NCI-H510A treated with DMSO at 0.1 percent for 48 hours (cell line): ENCODE measurements at regions not wholly inside any gene's neighbourhood (a gene's known extent, or its start where the extent isn't known, plus 50 kb on each side); places are given as distances from the start of the nearest gene placed in this dataset.
A peak's percentile ranks its signal among the peaks of the same experiment; 100 is the strongest.
"Not testable (repeated sequence)": the region's sequence is repeated elsewhere in the genome, so short reads cannot be mapped to it uniquely, and the experiment has no call there.

ENCODE experiments used
- DNase-seq: peaks from one replicate; lab custom pipeline; 2025; lab: John Stamatoyannopoulos, UW

DNA sequence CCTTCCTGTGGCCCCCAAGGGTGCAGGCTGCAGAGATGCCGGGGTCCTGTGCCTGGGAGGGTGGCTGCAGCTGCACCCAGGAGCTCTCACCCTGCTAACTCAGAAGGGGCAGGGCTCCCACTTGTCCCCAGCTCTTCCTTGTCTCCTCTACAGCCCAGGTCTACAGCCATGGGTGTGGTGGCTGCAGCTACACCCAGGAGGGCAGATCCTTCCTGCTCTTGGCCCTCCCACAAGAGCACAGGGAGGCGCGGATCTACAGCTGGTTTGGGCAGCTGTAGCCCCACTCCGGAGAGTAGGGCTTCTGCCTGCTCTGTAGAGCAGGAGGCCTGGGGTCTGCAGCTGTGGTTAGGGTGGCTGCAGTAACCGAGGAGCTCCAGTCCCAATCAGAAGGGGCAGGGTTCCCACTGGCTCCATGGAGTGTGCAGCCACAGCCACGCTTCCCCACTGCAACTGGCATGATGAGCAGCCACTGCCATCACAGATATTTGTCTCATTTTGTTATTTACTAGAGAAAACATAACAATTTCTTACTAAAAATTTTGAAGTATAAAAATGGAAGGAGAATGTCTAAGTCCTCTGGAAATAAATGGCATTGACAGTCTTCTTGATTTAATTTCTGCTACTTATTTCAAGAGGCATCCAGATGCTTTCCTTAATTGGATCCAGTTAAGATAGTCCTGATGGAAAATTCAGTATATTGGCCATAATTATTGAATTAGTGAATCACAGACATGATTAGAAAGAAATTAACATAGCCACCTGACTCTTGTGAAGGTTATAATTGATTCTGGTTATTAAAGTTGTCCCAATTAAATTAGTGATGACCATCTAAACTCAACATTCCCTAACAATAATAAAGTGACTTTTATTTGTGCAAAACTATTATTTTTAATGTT, 233.6 kb downstream of the KCNE4 start:
- DNase-seq: no peak

DNA sequence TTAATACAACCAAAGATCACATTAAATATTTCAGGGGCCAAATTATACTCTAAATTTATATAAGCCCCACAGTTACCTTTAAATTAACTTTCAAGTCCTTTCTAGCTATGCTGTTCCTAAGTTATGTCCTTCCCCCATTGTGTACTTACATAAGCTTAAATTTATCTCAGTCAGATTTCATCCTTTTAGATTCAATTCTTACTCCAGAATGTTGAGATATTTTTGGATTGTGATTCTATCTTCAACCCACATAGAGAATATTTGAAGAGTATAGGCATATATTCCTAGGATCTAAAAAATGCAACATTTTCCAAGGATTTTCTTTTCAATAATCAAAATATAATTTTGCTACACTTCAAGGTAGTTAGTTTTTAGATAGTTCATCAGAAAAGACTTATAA, 242.8 kb downstream of the KCNE4 start:
- no peak for DNase-seq

- DNase-seq: no peak
These were observed 245.8 kb downstream of the KCNE4 start for GRCh38 chr2:223297788-223298187.

- not testable (repeated sequence) for DNase-seq
These were observed 246.3 kb downstream of the KCNE4 start for GRCh38 chr2:223298329-223298728.

GRCh38 chr2:223300326-223300725, 248.3 kb downstream of the KCNE4 start:
- DNase-seq: no peak

GRCh38 chr2:223306371-223306770, 254.4 kb downstream of the KCNE4 start:
- no peak for DNase-seq

- DNase-seq: no peak
These were observed 260.1 kb downstream of the KCNE4 start for GRCh38 chr2:223311889-223312680.

DNA sequence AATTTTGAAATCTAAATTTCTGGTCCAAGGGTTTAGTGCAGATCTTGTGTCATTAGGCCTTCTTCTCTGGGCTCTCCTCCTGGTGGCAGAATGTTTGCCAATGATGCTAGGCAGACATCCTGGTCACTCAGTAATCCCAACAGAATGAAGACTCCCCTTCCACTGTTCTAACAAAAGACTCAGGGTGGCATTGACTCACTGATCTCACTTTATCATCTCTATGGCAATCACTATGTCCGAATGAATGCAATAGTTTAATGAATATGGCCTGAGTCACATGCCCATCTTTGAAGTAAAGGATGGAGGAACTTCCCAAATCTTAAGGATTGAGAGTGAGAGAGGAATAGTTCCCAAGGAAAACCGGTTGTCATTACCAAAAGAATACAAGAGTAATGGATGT, 261.1 kb downstream of the KCNE4 start:
- DNase-seq: no peak

DNA sequence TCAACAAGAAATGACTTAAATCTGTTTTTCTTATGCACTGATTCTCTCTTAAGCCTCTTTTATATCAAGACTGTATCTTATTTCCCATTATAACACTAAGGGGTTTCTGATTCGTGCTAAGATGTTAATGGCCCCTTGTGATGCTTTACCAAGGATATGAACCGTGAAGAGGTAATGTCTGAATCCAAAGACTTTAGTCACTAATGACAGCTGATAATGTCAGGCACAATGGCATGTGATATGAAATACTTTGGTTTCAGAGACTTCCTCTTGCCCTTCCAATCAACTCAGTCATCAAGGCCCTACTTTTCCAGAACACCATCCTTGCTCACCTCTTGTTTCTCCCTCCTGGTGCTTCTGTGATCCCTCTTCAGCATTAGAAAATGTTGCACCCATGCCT, 262.8 kb downstream of the KCNE4 start:
- DNase-seq: no peak

- no peak for DNase-seq
These were observed 263.8 kb downstream of the KCNE4 start for GRCh38 chr2:223315813-223316212.

DNA sequence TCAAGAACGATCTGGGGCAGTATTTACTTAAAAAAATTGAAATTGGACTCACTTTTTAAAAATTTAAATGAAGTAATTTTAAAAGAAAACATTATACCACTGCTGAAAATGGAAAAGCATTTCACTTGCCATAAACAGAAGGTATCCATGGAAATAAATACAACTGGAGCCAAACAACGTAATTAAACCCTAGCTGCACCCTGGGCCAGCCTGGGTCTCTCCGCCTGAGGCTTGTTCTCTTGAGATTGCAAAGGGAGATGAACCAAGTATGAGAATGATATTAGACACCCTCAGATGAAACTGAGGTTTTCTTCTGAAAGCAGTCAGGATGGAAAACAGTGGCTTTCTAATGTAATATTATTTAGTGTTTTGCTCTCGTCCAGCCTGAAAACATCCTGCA, 264.4 kb downstream of the KCNE4 start:
- DNase-seq: no peak

- no peak for DNase-seq
These were observed 267.6 kb downstream of the KCNE4 start for GRCh38 chr2:223319601-223320000.

GRCh38 chr2:223324402-223324801, 272.4 kb downstream of the KCNE4 start:
- DNase-seq: no peak

GRCh38 chr2:223328578-223328977, 273.6 kb downstream of the SCG2 start:
- DNase-seq: no peak

GRCh38 chr2:223330747-223331146, 271.4 kb downstream of the SCG2 start:
- not testable (repeated sequence) for DNase-seq

DNA sequence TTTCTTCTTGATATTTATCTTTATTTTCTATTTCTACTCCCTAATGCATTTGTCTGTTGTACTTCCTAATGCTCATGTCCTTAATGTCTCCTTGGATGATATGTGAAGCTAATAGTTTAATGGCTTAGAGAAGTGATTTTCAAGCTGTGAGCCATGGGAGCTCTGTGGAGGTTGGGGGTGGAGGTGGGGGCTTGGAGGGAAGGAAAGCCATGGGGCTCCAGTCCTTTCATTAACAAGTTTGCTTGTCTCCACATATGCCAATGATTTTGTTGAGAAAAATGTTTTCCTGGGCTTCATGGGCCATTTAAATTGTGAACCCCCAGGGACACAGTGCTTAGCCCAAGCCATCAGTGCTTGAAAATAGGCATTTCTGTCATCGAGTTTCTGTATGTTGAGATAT, 264.1 kb downstream of the SCG2 start:
- DNase-seq: no peak

- no peak for DNase-seq
These were observed 245.1 kb downstream of the SCG2 start for GRCh38 chr2:223357076-223357475.

DNA sequence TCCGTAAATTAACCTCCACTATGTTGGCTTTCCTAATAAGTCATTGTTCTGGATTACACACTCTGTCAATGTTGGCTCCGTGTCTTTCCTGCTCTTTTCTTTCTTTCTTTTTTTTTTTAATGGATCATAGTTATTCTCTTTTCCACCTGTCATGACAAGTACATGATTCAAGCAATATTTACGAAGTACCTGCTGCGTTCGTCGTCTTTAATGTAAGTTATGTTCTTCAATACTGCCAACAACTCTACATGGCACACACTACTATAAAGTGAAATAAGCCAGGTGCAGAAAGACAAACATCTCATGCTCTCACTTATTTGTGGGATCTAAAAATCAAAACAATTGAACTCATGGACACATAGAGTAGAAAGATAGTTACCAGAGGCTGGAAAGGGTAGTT, 239.1 kb downstream of the SCG2 start:
- DNase-seq: peak; percentile 51

GRCh38 chr2:223365158-223365679, 236.9 kb downstream of the SCG2 start:
- no peak for DNase-seq

DNA sequence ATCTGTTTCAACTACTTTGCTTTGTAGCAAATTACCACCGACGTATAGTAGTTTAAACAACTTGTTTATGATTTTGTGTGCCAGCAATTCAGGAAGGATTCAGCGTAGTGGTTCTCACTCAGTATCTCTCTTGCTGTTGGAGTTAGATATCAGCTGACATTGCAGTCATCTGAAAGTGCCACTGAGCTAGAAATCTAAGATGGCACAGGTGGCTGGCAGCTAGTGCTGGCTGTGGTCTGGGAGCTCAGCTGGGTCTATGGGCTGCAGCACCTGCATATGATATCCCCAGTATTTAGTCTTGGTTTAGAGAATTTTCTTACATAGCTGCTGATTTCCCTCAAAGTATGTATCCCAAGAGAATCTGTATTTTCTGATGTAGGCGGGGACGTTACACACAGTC, 235.6 kb downstream of the SCG2 start:
- no peak for DNase-seq

- no peak for DNase-seq
These were observed 233.7 kb downstream of the SCG2 start for GRCh38 chr2:223368481-223368880.

- DNase-seq: peak; percentile 23
These were observed 232.3 kb downstream of the SCG2 start for GRCh38 chr2:223369889-223370288.

DNA sequence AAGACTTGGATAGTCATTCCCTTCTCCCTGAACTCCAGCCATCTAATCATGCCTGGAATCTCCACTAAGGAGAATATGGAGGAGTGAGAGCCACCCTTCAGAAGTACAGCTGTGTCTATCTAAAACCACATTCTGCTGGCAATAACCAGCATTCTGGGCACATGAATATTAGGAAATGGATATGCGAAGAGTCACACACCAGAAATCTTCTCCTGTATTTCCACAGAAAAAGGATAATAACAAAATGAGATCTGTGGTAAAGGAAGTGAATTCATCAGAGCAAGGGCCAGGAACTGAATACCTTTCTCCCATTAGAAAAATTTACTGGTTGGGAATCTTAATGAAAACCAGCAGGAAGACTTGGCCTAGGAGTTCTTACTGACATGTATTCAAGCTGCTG, 218.8 kb downstream of the SCG2 start:
- no peak for DNase-seq
